OCI-M1 (cell line): ENCODE measurements at regions not wholly inside any gene's neighbourhood (a gene's known extent, or its start where the extent isn't known, plus 50 kb on each side); places are given as distances from the start of the nearest gene placed in this dataset.
A peak's percentile ranks its signal among the peaks of the same experiment; 100 is the strongest.

Experiments used
- DNase-seq: peaks from one replicate; lab custom pipeline; 2025; lab: John Stamatoyannopoulos, UW

- DNase-seq, result no peak
Observed at GRCh38 chr13:60286707-60287106, 110.3 kb upstream of the TDRD3 start.

GRCh38 chr13:60288569-60288968, 108.5 kb upstream of the TDRD3 start:
- DNase-seq, result no peak

- no peak for DNase-seq
Observed at GRCh38 chr13:60303166-60303565, 93.9 kb upstream of the TDRD3 start.

- DNase-seq, result no peak
Observed at GRCh38 chr13:60311527-60311926, 85.5 kb upstream of the TDRD3 start.

GRCh38 chr13:60312851-60313505, 84.0 kb upstream of the TDRD3 start:
- DNase-seq, result no peak

GRCh38 chr13:60318186-60318585, 78.8 kb upstream of the TDRD3 start:
- DNase-seq, result peak; percentile 6

- no peak for DNase-seq
Observed at GRCh38 chr13:60324131-60324530, 72.9 kb upstream of the TDRD3 start.

- DNase-seq, result peak; percentile 59
Observed at GRCh38 chr13:60326273-60326672, 70.7 kb upstream of the TDRD3 start.

GRCh38 chr13:60327511-60327910, 69.5 kb upstream of the TDRD3 start:
- no peak for DNase-seq

- DNase-seq, result peak; percentile 10
Observed at GRCh38 chr13:60328073-60328472, 68.9 kb upstream of the TDRD3 start.

- DNase-seq, result peak; percentile 83
Observed at GRCh38 chr13:60329221-60329923, 67.6 kb upstream of the TDRD3 start.

- no peak for DNase-seq
Observed at GRCh38 chr13:60331249-60332012, 65.6 kb upstream of the TDRD3 start.

- DNase-seq, result peak; percentile 22
Observed at GRCh38 chr13:60332682-60333081, 64.3 kb upstream of the TDRD3 start.

- no peak for DNase-seq
Observed at GRCh38 chr13:60334310-60334709, 62.7 kb upstream of the TDRD3 start.

GRCh38 chr13:60335531-60335930, 61.5 kb upstream of the TDRD3 start:
- peak; percentile 57 for DNase-seq

GRCh38 chr13:60338754-60339153, 58.3 kb upstream of the TDRD3 start:
- DNase-seq, result no peak

GRCh38 chr13:60343978-60344377, 53.0 kb upstream of the TDRD3 start:
- DNase-seq, result no peak

GRCh38 chr13:60347174-60347573, 49.8 kb upstream of the TDRD3 start:
- no peak for DNase-seq
